Transverse colon (tissue), 4 donors: ENCODE measurements at regions not wholly inside any gene's neighbourhood (a gene's known extent, or its start where the extent isn't known, plus 50 kb on each side); places are given as distances from the start of the nearest gene placed in this dataset.

Experiments
- EP300 ChIP-seq: sonication (generic); formaldehyde crosslinking; IDR thresholded peaks from one replicate; pipeline ENCODE4 v1.6.1; 2017; ENCODE audit warnings: antibody characterized with exemption, low read depth
- POLR2A ChIP-seq: fragments of 450-650 bp; IDR thresholded peaks from one replicate; pipeline ENCODE4 v1.6.1; 2016; ENCODE audit warnings: antibody characterized with exemption, mild to moderate bottlenecking, moderate library complexity
- POLR2AphosphoS5 ChIP-seq, 3 donors: sonication (generic); formaldehyde crosslinking; IDR thresholded peaks; one replicate each; pipeline ENCODE4 v1.6.1; 2016; ENCODE audit warnings: antibody characterized with exemption in 3 of 3
- TF ChIP-seq, protein P1 (sequence below), 5 experiments: fragments of 200-600 bp in 3 of 5; fragments of 450-650 bp in 2 of 5; sonication (generic) in 3 of 5; IDR thresholded peaks; 1 replicate in 2 of 5; 2 replicates in 3 of 5; pipeline ENCODE4 v1.5.1; 2016 to 2017; ENCODE audit warnings: antibody characterized with exemption in 5 of 5, inconsistent platforms in 3 of 5, mild to moderate bottlenecking in 2 of 5, moderate library complexity in 1 of 5

DNA sequence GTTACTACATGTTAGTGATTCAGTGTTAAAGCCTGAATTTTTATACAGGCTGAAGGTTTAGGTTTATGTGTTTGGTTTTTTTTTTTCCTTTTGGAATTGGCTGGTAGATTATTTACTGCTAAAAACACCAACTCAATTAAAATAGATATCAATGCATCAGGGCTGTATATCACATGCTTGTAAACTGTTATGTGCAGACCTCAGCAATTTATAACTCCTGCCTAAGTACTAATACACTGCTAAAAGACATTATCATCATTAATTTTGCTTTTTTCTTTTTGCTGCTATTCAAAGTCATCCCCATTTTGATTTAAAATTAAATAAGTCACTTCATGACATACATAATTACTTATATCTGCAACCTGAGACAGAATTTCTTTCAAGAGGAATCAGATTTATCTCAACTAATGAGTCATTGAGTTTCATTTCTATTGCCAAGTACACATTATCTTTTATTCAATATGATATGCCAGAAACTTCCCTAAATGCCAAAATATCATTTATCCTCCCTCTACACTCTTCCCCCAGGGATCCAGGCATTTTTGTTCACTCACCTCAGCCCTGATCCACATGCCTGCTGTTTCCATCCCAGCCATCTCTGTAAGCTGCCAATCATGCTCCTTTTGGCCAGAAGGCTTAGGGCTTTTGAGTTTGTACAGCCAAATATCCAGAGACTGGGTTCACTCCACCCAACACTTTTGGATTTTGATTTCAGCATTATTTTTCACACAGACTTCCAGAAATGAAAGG, 98.5 kb downstream of the POLR1F start:
- TF ChIP-seq, protein P1, sequence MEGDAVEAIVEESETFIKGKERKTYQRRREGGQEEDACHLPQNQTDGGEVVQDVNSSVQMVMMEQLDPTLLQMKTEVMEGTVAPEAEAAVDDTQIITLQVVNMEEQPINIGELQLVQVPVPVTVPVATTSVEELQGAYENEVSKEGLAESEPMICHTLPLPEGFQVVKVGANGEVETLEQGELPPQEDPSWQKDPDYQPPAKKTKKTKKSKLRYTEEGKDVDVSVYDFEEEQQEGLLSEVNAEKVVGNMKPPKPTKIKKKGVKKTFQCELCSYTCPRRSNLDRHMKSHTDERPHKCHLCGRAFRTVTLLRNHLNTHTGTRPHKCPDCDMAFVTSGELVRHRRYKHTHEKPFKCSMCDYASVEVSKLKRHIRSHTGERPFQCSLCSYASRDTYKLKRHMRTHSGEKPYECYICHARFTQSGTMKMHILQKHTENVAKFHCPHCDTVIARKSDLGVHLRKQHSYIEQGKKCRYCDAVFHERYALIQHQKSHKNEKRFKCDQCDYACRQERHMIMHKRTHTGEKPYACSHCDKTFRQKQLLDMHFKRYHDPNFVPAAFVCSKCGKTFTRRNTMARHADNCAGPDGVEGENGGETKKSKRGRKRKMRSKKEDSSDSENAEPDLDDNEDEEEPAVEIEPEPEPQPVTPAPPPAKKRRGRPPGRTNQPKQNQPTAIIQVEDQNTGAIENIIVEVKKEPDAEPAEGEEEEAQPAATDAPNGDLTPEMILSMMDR (IDR thresholded peaks at IDR 0.05): no peak
- TF ChIP-seq POLR2A (no peak), POLR2AphosphoS5 (IDR thresholded peaks at IDR 0.05) (no peak), EP300 (no peak)
